Fibroblast of pulmonary artery (primary cell): ENCODE measurements at regions not wholly inside any gene's neighbourhood (a gene's known extent, or its start where the extent isn't known, plus 50 kb on each side); places are given as distances from the start of the nearest gene placed in this dataset.

Experiments used
- DNase-seq: peaks from one replicate; pipeline ENCODE4 v3.0.0-alpha.2; 2010; ENCODE audit warnings: low read depth
- H3K4me3 ChIP-seq: replicated peaks from 2 replicates; pipeline ENCODE4 v1.5.1; 2011; ENCODE audit warnings: low read depth, mild to moderate bottlenecking, control low read depth, low read length, moderate library complexity
- TF ChIP-seq, protein P1 (sequence below): IDR thresholded peaks from 2 replicates; pipeline ENCODE4 v1.5.1; 2011; ENCODE audit warnings: mild to moderate bottlenecking, control low read depth, low read length, inconsistent platforms; ENCODE audit errors: missing control alignments

- TF ChIP-seq, protein P1, sequence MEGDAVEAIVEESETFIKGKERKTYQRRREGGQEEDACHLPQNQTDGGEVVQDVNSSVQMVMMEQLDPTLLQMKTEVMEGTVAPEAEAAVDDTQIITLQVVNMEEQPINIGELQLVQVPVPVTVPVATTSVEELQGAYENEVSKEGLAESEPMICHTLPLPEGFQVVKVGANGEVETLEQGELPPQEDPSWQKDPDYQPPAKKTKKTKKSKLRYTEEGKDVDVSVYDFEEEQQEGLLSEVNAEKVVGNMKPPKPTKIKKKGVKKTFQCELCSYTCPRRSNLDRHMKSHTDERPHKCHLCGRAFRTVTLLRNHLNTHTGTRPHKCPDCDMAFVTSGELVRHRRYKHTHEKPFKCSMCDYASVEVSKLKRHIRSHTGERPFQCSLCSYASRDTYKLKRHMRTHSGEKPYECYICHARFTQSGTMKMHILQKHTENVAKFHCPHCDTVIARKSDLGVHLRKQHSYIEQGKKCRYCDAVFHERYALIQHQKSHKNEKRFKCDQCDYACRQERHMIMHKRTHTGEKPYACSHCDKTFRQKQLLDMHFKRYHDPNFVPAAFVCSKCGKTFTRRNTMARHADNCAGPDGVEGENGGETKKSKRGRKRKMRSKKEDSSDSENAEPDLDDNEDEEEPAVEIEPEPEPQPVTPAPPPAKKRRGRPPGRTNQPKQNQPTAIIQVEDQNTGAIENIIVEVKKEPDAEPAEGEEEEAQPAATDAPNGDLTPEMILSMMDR: peak; percentile 84
- H3K4me3 ChIP-seq: no peak overlapping the region
- peak; percentile 41 for DNase-seq
Observed at GRCh38 chr7:132049462-132050304, 493.3 kb upstream of the PODXL start.

DNA sequence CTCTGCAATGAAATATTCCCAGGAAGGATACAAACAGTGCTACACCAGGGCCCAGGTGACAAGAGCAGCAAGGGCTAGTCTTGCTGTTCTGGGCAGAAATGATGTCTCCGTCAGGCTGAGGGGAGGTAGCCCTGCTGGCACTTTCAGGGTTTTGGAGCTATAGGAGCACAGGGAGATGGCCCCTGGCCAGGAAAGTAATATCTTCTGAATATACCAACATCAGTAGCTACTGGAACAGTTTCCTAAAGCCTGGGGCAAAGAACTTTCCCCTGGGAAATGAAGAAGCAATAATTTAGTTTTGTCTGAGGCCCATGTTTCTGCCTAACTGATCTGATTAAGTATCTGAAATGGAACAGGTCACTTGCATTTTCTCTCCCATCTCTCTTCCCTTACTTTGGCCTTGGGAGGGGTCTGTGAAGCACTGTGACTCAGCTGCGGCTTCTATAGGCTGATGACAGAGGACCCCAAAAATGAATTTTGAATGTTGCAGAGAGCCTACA lies 489.1 kb upstream of the PODXL start:
- TF ChIP-seq, protein P1: no peak
- no peak for DNase-seq
- H3K4me3 ChIP-seq: no peak overlapping the region

- no peak for DNase-seq
- H3K4me3 ChIP-seq: no peak overlapping the region
- TF ChIP-seq, protein P1: no peak
Observed at GRCh38 chr7:132045002-132045401, 488.6 kb upstream of the PODXL start.

DNA sequence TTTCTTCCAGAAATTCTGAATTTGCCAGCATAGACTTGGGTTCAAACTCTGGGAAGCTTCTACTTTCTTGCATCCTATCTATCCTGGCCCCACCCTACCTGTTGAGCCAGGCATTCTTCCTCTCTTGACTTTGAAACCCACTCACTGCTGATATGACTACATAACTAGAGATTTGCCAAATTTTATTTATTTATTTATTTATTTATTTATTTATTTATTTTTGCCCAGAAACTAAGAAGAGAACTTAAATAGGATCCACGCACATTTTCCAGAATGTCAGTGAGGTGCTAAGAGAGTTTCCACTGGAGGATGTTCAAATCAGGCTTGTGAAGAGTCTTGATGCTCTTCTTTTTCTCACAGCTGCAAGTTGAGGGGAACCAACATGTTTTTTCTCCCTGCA lies 487.8 kb upstream of the PODXL start:
- H3K4me3 ChIP-seq: no peak overlapping the region
- no peak for DNase-seq
- TF ChIP-seq, protein P1: no peak

- DNase-seq: no peak
- H3K4me3 ChIP-seq: no peak overlapping the region
- TF ChIP-seq, protein P1: no peak
Observed at GRCh38 chr7:132041108-132041507, 484.7 kb upstream of the PODXL start.

- TF ChIP-seq, protein P1: no peak
- H3K4me3 ChIP-seq: no peak overlapping the region
- no peak for DNase-seq
Observed at GRCh38 chr7:132035517-132036362, 479.3 kb upstream of the PODXL start.
